IPS-NIHi11 (cell line): ENCODE measurements at regions not wholly inside any gene's neighbourhood (a gene's known extent, or its start where the extent isn't known, plus 50 kb on each side); places are given as distances from the start of the nearest gene placed in this dataset.
"Not testable (repeated sequence)": the region's sequence is repeated elsewhere in the genome, so short reads cannot be mapped to it uniquely, and the experiment has no call there.

Experiments
- DNase-seq: peaks from one replicate; pipeline ENCODE4 v3.0.0; 2012; ENCODE audit warnings: mixed read lengths, low spot score

DNA sequence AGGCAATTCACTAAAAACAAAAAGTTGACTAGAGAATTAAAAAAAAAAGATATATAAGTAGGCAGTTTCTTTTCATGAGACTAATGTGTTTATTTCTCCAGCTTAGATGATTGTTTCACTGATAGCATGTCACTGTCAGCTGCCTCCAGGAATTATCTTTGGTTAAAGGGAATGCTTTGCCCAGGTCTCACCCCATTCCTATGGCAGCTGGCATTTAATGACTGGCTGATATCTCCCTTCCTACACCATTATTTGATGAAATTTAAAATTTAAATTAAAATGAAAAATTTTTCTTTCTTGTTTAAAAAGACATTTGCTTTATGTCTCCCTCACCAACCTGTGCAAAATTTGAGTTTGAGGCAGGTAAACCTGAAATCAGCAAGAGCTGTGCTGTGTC is 214.5 kb upstream of the PRSS1 start:
- DNase-seq: no peak

GRCh38 chr7:142533920-142534319 is 215.4 kb upstream of the PRSS1 start:
- no peak for DNase-seq

DNA sequence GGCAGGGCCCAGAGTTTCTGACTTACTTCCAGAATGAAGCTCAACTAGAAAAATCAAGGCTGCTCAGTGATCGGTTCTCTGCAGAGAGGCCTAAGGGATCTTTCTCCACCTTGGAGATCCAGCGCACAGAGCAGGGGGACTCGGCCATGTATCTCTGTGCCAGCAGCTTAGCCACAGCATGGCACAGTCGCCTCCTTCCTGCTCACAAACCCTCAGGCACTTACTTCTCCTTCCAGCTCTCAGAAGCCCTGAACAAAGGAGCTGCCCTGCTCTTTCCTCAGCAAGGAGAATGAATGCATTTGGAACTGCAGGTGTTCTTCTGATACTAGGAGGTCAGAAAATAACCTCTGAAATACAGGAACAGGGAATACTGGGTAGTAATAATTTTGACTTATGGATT is 219.7 kb upstream of the PRSS1 start:
- DNase-seq: no peak

GRCh38 chr7:142528608-142529408 is 220.5 kb upstream of the PRSS1 start:
- no peak for DNase-seq

DNA sequence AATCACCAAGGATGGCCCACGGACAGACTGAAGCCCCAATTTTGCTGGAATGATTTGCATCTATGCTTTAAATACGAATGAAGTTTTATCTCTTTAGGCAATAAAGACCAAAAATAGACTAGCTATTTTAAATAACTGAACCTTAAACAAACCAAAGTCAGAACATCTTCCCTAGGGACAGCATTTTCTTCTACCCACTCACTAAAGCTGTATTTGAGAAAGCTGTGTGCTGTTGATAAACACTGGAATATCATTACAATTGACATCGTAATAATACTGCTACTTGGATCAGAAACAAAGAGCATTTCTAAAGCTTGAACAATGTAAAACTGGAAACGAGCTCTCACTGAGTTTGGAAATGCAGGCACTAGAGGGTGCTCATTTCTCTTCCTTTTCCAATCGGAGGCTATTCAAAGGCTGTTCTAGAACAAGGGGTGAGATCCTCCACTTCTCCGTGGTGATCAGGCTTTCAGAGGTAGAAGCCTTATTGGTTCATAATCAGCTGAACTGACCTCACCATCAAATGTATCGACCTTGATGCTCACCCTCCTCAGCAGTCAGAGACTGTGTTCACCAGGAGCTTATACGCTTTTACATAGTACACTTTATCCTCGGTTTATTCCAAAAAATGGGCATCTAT is 225.3 kb upstream of the PRSS1 start:
- DNase-seq: no peak

- DNase-seq: no peak
Measured at GRCh38 chr7:142522735-142523134, 226.5 kb upstream of the PRSS1 start.

- DNase-seq: peak; percentile 37
Measured at GRCh38 chr7:142520885-142521284, 228.4 kb upstream of the PRSS1 start.

DNA sequence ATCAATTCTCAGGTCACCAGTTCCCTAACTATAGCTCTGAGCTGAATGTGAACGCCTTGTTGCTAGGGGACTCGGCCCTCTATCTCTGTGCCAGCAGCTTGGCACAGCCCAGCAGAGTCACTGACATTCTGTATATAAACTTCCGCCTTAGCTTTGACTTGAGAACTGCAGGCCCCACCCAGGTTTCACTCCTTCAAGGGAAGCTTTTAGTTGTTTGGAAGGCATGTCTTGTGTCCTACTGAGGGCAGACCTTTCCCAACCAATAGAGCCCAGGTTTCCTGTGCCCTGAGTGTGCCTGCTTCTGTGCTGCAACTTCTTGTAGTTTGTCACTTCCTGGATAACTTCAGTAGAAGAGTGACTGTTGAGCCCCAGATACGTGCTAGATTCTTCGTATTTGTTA is 228.8 kb upstream of the PRSS1 start:
- DNase-seq: not testable (repeated sequence)

DNA sequence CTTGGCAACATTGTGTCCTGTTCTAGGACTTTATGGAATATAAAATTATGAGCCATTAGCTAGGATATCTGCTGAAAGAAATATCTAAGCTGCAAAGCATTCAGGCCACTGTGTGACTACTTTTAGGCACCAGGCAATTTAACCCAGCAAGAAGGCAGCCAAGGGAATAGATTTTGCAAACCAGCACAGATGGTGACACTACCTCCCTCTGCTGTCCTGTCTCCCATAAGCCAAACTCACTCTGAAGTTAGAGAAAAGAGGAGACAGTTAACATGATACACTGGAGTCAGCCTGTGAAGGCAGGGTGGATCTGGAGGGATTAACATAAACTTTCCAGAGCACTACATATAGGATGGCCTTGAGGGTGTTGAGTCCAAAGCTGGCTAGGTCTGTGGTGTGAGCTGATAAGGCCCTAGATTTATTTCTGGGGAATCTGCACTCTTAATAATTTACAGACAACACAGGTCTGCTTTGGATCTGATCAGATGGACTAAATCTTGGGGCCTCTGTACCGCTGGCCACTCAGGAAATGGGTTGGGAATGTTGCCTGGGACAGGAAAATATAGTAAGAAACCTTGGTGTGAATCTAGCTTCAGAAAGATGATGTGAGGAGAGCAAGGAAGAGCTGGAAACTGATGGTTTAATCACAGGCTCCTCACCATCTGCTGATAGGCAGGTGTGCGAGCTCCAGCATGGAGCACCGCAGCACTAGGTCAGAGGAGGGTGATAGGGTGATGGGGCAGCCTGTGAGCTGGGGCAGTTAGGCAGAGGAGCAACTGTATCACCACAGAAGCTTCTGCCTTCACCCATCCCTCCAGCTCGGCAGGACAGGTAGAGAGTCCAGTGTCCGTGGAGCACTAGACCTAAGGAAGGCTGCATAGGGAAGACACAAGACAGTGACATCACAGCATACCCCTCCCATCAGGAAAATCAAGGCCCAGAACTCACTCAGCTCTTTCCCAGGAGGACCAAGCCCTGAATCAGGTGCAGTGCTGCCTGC is 229.9 kb upstream of the PRSS1 start:
- no peak for DNase-seq

DNA sequence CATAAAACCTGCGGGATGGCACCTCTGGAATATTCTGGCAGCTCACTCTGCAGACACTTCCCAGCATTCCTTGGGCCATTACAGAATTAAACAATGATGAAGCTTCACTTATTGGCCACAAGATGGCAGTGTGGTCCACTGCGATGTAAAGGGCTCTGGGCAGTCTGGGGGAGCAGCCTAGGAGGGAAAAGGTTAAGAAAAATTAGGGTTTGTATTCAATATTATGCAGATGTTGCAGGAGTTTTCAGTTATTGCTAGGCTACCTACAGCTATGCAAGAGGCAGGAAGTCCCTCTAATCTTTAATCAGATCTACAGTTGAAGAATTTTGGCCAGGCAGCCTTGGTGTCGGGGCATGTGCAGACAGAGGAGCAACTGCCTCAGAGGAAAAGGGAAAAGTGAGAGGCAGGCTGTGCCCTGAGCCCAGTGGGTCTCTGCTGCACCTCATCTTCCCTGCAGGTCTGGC is 233.2 kb upstream of the PRSS1 start:
- DNase-seq: peak; percentile 71

GRCh38 chr7:142514716-142515115 is 234.6 kb upstream of the PRSS1 start:
- not testable (repeated sequence) for DNase-seq

DNA sequence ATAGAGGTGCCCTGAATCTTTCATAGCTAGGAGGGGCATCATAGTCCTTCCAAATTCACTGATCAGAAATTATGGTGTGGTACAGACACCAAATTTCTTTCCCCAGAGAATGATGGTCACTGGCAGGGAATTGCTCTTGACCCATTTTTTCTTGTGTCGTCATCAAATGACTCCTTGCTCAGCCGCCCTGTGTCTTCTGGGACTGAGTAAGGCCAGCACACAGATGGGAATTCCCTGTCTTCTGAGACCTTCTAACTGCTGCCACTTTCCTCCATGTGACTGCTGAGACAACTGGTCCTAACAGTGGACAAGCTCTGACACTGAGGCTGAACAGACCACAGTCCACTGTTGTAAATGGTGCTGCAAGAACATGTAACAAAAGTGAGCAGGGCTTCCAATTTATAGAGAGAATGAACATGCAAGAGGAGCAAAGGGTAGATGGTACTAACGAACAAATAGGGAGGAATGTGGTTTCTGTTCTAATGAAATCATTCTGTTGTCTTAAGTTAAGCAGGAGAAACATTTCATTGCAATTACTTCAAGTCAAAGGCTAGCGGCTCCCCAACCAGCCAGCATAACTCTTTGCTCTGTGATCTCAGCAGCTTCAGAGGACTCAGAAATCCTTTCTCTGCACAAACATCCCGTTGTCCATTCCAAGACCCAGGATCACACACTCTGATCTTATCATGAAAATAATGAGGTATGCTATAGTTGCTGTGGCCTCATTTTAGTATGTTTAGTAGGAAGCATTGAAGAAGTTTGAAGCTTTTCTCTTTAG is 235.9 kb upstream of the PRSS1 start:
- DNase-seq: no peak

- no peak for DNase-seq
Measured at GRCh38 chr7:142511801-142512200, 237.5 kb upstream of the PRSS1 start.

- no peak for DNase-seq
Measured at GRCh38 chr7:142511374-142511773, 237.9 kb upstream of the PRSS1 start.

DNA sequence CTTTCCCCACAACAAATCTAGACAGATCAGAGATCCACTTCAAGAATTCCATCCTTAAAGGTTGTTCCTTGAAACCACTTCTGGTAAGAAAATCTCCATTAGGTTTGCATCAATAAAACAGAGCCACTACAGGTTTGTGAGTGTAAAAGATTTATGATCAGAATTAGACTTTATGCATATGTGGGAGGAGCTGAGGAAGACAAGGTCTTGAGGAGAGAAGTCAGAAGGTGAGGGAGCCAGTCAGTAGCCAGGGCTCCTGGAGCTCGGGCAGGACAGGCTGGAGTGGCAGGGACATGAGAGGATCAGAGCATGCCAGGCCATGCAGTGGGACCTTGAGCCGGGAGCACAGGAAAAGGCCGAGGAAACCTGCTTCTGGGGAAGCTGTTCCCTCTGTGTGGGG is 240.0 kb upstream of the PRSS1 start:
- DNase-seq: not testable (repeated sequence)

DNA sequence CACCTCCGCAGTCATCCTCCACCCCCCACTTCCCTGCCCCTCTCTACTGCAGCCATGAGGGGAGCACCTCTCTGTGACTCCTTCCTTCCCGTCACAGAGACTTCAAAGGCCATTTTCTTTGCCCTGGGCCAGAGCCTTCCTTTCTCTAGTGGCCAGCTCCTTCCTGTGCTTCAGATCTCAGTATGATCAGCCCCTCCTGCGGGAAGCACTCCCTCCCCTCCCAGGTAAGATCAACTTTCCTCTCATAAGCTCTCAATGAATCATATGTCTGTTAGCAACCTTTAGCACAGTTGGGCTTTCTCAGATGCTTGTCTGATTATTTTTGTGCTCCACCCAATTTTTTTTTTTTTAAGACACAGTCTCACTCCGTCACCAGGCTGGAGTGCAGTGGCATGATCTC is 241.0 kb upstream of the PRSS1 start:
- no peak for DNase-seq

DNA sequence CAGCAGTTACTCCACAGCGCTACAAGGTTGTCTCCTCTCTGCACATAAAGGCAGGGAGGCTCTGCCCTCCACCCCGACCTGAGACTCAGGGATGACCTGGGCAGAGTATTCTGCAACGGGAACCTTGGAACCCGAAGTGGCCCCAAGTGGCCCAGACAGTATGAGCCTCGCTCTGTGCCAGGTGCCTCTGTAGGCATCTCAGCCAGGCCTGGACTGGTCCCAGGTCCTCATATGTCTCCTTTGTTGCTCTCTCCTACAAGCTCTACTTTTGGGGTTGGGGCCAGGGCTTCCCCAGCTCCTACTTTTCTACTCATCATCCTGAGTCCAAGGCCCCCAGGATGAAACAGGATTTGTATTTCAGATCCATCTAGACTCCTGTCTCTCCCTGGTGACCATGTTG is 241.5 kb upstream of the PRSS1 start:
- no peak for DNase-seq

- DNase-seq: not testable (repeated sequence)
Measured at GRCh38 chr7:142507066-142507465, 242.2 kb upstream of the PRSS1 start.

GRCh38 chr7:142506601-142507000 is 242.7 kb upstream of the PRSS1 start:
- no peak for DNase-seq

DNA sequence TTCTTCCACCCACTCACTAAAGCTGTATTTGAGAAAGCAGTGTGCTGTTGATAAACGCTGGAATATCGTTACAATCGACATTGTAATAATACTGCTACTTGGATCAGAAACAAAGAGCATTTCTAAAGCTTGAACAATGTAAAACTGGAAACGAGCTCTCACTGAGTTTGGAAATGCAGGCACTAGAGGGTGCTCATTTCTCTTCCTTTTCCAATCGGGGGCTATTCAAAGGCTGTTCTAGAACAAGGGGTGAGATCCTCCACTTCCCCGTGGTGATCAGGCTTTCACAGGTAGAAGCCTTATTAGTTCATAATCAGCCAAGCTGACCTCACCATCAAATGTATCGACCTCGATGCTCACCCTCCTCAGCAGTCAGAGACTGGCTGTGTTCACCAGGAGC is 245.3 kb upstream of the PRSS1 start:
- not testable (repeated sequence) for DNase-seq

GRCh38 chr7:142503036-142503435 is 245.2 kb upstream of the PRSS58 start:
- no peak for DNase-seq

DNA sequence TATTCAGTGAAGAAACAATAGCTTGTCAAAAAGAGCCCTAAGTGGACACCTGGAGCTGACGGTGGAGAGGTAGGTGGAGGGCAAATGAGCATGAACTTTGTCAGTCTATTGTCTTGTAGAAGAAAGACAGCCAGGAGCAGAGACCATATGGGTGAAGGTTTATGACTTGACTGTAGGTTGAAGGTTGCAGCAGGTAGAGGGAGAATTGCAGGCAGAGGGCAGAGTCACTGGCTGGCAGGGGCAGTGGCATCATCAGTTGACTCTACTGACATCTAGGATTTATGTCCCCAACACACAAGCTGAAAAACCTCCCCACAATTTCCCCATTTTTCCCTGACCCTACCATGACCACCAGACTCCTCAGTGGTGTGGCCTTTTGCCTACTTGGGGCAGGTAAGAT is 243.6 kb upstream of the PRSS58 start:
- DNase-seq: no peak
